K562 (cell line): ENCODE measurements at regions not wholly inside any gene's neighbourhood (a gene's known extent, or its start where the extent isn't known, plus 50 kb on each side); places are given as distances from the start of the nearest gene placed in this dataset.

Experiments used
- ELF4 ChIP-seq: fragments of 450-650 bp; formaldehyde crosslinking; IDR thresholded peaks from 2 replicates; pipeline ENCODE4 v1.4.0; 2022; ENCODE audit warnings: missing genetic modification characterization
- GATAD2A ChIP-seq: fragments of 450-650 bp; IDR thresholded peaks from 2 replicates; pipeline ENCODE4 v1.6.1; 2017
- HOMEZ ChIP-seq: fragments of 250-450 bp; sonication (Bioruptor Pico); IDR thresholded peaks from 2 replicates; pipeline ENCODE4 v1.4.0; 2020; ENCODE audit warnings: mild to moderate bottlenecking, moderate library complexity
- IRF1 ChIP-seq: sonication (generic); formaldehyde crosslinking; IDR thresholded peaks from 2 replicates; pipeline ENCODE4 v1.8.0; 2022; ENCODE audit warnings: missing genetic modification reagents, mild to moderate bottlenecking, borderline replicate concordance
- KLF13 ChIP-seq: fragments of 450-650 bp; IDR thresholded peaks from 2 replicates; pipeline ENCODE4 v1.6.1; 2016; ENCODE audit warnings: missing genetic modification characterization, low read depth, mild to moderate bottlenecking, missing compliant biosample characterization, moderate library complexity, borderline replicate concordance
- MXI1 ChIP-seq: IDR thresholded peaks from 2 replicates; pipeline ENCODE4 v1.6.1; 2011; ENCODE audit warnings: low read depth, mild to moderate bottlenecking, improper control_type of control experiment, low read length
- PTBP1 ChIP-seq: fragments of 200-400 bp; formaldehyde crosslinking; IDR thresholded peaks from 2 replicates; pipeline ENCODE4 v1.6.1; 2017; ENCODE audit warnings: low read depth, low read length
- PTTG1 ChIP-seq: fragments of 450-650 bp; IDR thresholded peaks from 2 replicates; pipeline ENCODE4 v1.6.1; 2016; ENCODE audit warnings: low read depth, mild to moderate bottlenecking, missing genetic modification characterization, missing compliant biosample characterization
- RBBP5 ChIP-seq: fragments of 200-600 bp; sonication (generic); IDR thresholded peaks from 2 replicates; pipeline ENCODE4 v1.6.1; 2012; ENCODE audit warnings: borderline replicate concordance, mild to moderate bottlenecking, low read length, control low read depth, inconsistent platforms; ENCODE audit not compliant: insufficient read depth, poor library complexity, severe bottlenecking
- RBM25 ChIP-seq: fragments of 200-400 bp; formaldehyde crosslinking; IDR thresholded peaks from 2 replicates; pipeline ENCODE4 v1.6.1; 2018; ENCODE audit warnings: low read length, low read depth, moderate library complexity; ENCODE audit not compliant: severe bottlenecking
- TCF7L2 ChIP-seq: fragments of 150-350 bp; IDR thresholded peaks from 2 replicates; pipeline ENCODE4 v1.6.1; 2016; ENCODE audit warnings: low read depth, mild to moderate bottlenecking, low read length, moderate library complexity
- XRCC3 ChIP-seq: fragments of 450-650 bp; IDR thresholded peaks from 2 replicates; pipeline ENCODE4 v1.6.1; 2017; ENCODE audit warnings: mild to moderate bottlenecking, moderate library complexity
- YY1 ChIP-seq, 3 experiments: IDR thresholded peaks; 2 replicates each; pipeline ENCODE4 v1.6.1; 2011; ENCODE audit warnings: low read length in 2 of 3, mild to moderate bottlenecking in 2 of 3, moderate library complexity in 2 of 3, borderline replicate concordance in 1 of 3, control low read depth in 1 of 3, low read depth in 1 of 3; ENCODE audit not compliant: insufficient read depth in 3 of 3, insufficient replicate concordance in 2 of 3, control insufficient read depth in 1 of 3, insufficient read length in 1 of 3; ENCODE audit errors: extremely low read depth in 1 of 3
- ZNF347 ChIP-seq: fragments of 450-650 bp; formaldehyde crosslinking; IDR thresholded peaks from 2 replicates; pipeline ENCODE4 v1.4.0; 2020; ENCODE audit warnings: low read depth, mild to moderate bottlenecking, moderate library complexity
- ZNF398 ChIP-seq: fragments of 250-450 bp; sonication (Bioruptor Pico); IDR thresholded peaks from 2 replicates; pipeline ENCODE4 v1.8.0; 2021; ENCODE audit warnings: moderate library complexity, mild to moderate bottlenecking, inconsistent platforms
- ZNF41 ChIP-seq: fragments of 250-450 bp; sonication (Bioruptor Pico); conservative IDR thresholded peaks from 2 replicates; pipeline ENCODE4 v1.4.0; 2020; ENCODE audit warnings: mild to moderate bottlenecking
- ZNF717 ChIP-seq: fragments of 250-450 bp; sonication (Bioruptor Pico); IDR thresholded peaks from 2 replicates; pipeline ENCODE4 v1.5.0; 2021

GRCh38 chr5:164360589-164360988, 855.2 kb downstream of the MAT2B start (continued):
- TF ChIP-seq IRF1 (CRISPR knock-in tag) (no peak), ELF4 (CRISPR knock-in tag) (no peak), ZNF717 (CRISPR knock-in tag) (no peak), YY1 (IDR thresholded peaks at IDR 0.05; ENCODE audit: borderline replicate concordance in 1 of 3, control insufficient read depth in 1 of 3, extremely low read depth in 1 of 3, insufficient read depth in 3 of 3, insufficient read length in 1 of 3, insufficient replicate concordance in 2 of 3, low read depth in 1 of 3, low read length in 2 of 3) (no peak), XRCC3 (no peak), ZNF347 (CRISPR knock-in tag) (no peak), PTTG1 (tag) (peak; percentile 11; the same call in 1 of the 2 replicates), TCF7L2 (no peak), ZNF398 (CRISPR knock-in tag) (no peak), RBBP5 (no peak), HOMEZ (no peak), MXI1 (no peak), ZNF41 (CRISPR knock-in tag) (no peak), GATAD2A (no peak), PTBP1 (no peak), KLF13 (no peak), RBM25 (no peak)
